Osteoblast (primary cell): ENCODE measurements at regions not wholly inside any gene's neighbourhood (a gene's known extent, or its start where the extent isn't known, plus 50 kb on each side); places are given as distances from the start of the nearest gene placed in this dataset.
"Not testable (repeated sequence)": the region's sequence is repeated elsewhere in the genome, so short reads cannot be mapped to it uniquely, and the experiment has no call there.

Experiments
- DNase-seq: peaks from one replicate; pipeline ENCODE4 v3.0.0; 2011; ENCODE audit warnings: low spot score, mixed read lengths; ENCODE audit not compliant: insufficient read length; ENCODE audit errors: missing footprints
- H2AFZ ChIP-seq: 2 replicates; pipeline ENCODE4 v1.6.0; 2011; ENCODE audit warnings: mild to moderate bottlenecking, low read length
- H3K27ac ChIP-seq: 2 replicates; pipeline ENCODE4 v1.5.1; 2011; ENCODE audit warnings: mild to moderate bottlenecking, low read depth, low read length, moderate library complexity
- H3K27me3 ChIP-seq: 2 replicates; pipeline ENCODE4 v1.6.0; 2012; ENCODE audit warnings: mild to moderate bottlenecking, control low read depth, inconsistent platforms, low read length, moderate library complexity; ENCODE audit not compliant: insufficient read depth
- H3K36me3 ChIP-seq: 2 replicates; pipeline ENCODE4 v1.5.1; 2011; ENCODE audit warnings: mild to moderate bottlenecking, low read length, control low read depth, moderate library complexity; ENCODE audit not compliant: insufficient read depth
- H3K4me1 ChIP-seq: 2 replicates; pipeline ENCODE4 v1.5.1; 2011; ENCODE audit warnings: mild to moderate bottlenecking, low read length, control low read depth, moderate library complexity; ENCODE audit not compliant: insufficient read depth
- H3K4me2 ChIP-seq: 2 replicates; pipeline ENCODE4 v1.6.0; 2011; ENCODE audit warnings: mild to moderate bottlenecking, low read length; ENCODE audit not compliant: insufficient read depth
- H3K4me3 ChIP-seq: fragments of 200-600 bp; sonication (generic); 3 replicates; pipeline ENCODE4 v1.5.1; 2012; ENCODE audit warnings: mild to moderate bottlenecking, low read length, inconsistent platforms; ENCODE audit not compliant: insufficient read depth
- H3K79me2 ChIP-seq: 2 replicates; pipeline ENCODE4 v1.6.0; 2012; ENCODE audit warnings: mild to moderate bottlenecking, low read length, control low read depth, inconsistent platforms; ENCODE audit not compliant: insufficient read depth
- H3K9me3 ChIP-seq: 2 replicates; pipeline ENCODE4 v1.5.1; 2011; ENCODE audit warnings: low read depth, low read length, control low read depth
- H4K20me1 ChIP-seq: 2 replicates; pipeline ENCODE4 v1.6.0; 2012; ENCODE audit warnings: mild to moderate bottlenecking, low read length, control low read depth; ENCODE audit not compliant: insufficient read depth
- CTCF ChIP-seq: IDR thresholded peaks from 2 replicates; pipeline ENCODE4 v1.5.1; 2011; ENCODE audit warnings: mild to moderate bottlenecking, low read depth, low read length, moderate library complexity; ENCODE audit errors: extremely low read depth

DNA sequence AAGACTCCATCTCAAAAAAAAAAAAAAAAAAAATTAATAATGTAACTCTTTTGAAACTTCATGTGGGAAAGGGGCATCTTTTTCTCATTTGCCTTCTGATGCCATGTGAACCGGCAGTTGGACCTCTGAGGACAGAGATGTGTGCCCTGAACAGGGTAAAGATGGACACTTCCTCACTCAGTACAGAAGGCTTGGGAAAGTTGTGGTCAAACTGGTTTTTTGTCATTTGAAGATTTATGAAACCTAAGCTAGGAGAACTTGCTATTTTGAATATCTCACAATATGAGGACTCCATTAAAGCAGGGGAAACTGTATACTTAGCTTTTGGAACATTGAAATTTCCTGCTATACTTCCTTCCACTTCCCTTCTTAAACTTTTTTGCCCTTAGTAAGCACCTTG, 147.5 kb upstream of the ALDH1B1 start:
- H3K79me2 ChIP-seq: no peaks in the 10 kb centered on the region
- no peak overlapping the region for H3K4me3 ChIP-seq
- H3K9me3 ChIP-seq: peaks cover 5% of the 10 kb centered on the region
- H4K20me1 ChIP-seq: no peaks in the 10 kb centered on the region
- no peak overlapping the region for H2AFZ ChIP-seq
- peak; percentile 47 for DNase-seq
- TF ChIP-seq CTCF: no peak
- H3K27me3 ChIP-seq: peaks cover 4% of the 10 kb centered on the region
- H3K36me3 ChIP-seq: no peaks in the 10 kb centered on the region
- H3K27ac ChIP-seq: no peak overlapping the region
- no peak overlapping the region for H3K4me2 ChIP-seq
- no peaks in the 10 kb centered on the region for H3K4me1 ChIP-seq

DNA sequence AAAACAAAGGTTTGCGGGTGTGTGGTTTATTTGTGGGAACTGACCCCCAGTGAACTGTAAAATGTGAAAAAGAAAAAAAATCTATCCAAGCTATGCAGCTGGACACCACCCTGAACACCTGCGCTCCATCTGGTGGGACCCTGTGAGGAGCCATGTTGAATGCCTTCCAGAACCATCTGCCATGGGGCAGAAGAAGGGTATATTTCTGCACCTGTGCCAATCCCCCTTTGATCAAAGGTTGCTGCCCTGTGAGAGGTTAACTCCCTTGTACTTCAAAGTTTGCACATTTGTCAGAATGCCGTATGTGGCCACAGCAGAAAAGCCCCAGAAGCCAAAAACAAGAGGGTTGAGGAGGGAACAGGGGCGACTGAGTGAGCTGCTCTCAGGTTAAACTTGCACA, 148.5 kb upstream of the ALDH1B1 start:
- H3K4me3 ChIP-seq: no peak overlapping the region

GRCh38 chr9:38242151-38242550, 150.4 kb upstream of the ALDH1B1 start:
- H3K27me3 ChIP-seq, H2AFZ ChIP-seq, H3K4me2 ChIP-seq, H3K36me3 ChIP-seq, H3K79me2 ChIP-seq, H3K9me3 ChIP-seq, H3K4me1 ChIP-seq, H3K27ac ChIP-seq, H3K4me3 ChIP-seq, H4K20me1 ChIP-seq, DNase-seq: not testable (repeated sequence)

More for the DNA sequence above, 148.5 kb upstream of the ALDH1B1 start:
- peaks cover 5% of the 10 kb centered on the region for H3K9me3 ChIP-seq
- no peak for TF ChIP-seq CTCF
- H3K4me2 ChIP-seq: no peak overlapping the region
- no peaks in the 10 kb centered on the region for H4K20me1 ChIP-seq
- no peak overlapping the region for H2AFZ ChIP-seq
- H3K36me3 ChIP-seq: no peaks in the 10 kb centered on the region
- peaks cover 4% of the 10 kb centered on the region for H3K27me3 ChIP-seq
- no peak overlapping the region for H3K27ac ChIP-seq
- H3K4me1 ChIP-seq: no peaks in the 10 kb centered on the region
- peak; percentile 23 for DNase-seq
- no peaks in the 10 kb centered on the region for H3K79me2 ChIP-seq

DNA sequence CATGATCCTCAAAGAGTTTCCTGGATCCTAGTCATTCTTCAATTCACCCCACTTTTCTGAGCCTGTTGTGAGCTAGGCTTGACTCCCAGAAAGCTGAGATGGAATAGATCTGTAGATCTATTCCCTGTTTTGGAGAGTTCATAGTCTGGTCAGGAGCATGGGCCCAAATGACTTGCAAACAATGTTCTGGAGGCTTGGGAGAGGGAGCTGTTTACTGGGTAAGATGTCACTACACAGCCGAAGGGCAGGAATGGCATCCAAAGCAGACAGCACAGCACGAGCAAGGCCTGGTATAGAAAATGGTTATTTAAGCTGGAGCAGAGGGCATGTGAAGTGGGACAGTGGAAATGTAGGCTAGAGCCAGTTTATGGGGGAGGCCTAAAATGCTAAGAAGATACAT, 152.5 kb upstream of the ALDH1B1 start:
- no peaks in the 10 kb centered on the region for H4K20me1 ChIP-seq
- H3K27ac ChIP-seq: no peak overlapping the region
- H3K79me2 ChIP-seq: no peaks in the 10 kb centered on the region
- no peaks in the 10 kb centered on the region for H3K4me1 ChIP-seq
- no peaks in the 10 kb centered on the region for H3K27me3 ChIP-seq
- no peak overlapping the region for H3K4me2 ChIP-seq
- DNase-seq: no peak
- H3K36me3 ChIP-seq: no peaks in the 10 kb centered on the region
- no peaks in the 10 kb centered on the region for H3K9me3 ChIP-seq
- H3K4me3 ChIP-seq: no peak overlapping the region
- H2AFZ ChIP-seq: no peak overlapping the region
- TF ChIP-seq CTCF: no peak
